ENCODE measurements at regions not wholly inside any gene's neighbourhood (a gene's known extent, or its start where the extent isn't known, plus 50 kb on each side); places are given as distances from the start of the nearest gene placed in this dataset.

DNA sequence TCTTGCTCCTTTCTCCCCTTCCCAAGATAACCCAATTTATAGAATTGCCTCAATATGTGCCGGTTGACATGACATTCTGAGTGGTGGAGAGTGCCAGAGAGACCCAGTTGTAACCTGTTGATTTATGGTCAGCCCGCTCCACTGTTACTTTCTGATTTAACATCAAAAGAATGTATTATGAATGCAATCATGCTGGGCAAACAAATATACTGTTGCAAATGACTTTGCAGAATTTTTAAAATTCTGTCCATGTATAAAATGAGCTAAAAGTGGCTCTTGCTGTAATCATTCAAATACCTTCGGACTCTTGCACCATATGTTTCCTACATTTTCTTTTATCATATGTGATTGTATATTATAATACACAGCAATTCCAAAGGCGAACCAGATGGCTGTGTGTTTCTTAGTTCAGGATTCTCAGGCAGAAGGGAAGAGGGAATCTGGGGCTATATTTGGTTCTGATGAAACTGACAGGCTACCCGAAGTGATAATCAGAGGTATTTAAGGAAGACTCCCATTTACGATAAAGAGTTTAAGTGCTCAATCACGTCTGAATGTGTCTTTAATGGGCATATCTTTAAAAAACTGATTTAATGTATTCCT lies 131.7 kb downstream of the CLCN4 start:
- no peak overlapping the region for H3K4me3 ChIP-seq

DNA sequence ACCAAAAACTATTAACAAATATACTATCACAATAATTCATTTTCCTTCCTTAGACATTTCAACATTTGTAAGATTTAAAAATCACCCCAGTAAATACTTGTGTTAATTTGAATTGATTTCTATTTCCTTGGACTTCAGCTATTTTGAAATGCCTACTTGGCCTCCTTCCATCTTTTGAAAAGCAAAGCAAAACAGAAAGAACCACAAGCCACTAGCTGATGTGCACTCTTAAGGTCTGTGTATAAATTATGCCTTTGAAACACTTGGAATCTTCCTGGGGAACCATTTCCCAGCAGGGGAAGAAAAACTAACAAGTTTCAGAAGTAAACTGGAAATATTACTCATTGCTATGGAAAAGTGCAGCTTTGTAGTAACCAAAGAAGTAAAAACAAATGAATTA lies 139.8 kb downstream of the CLCN4 start:
- H3K9me3 ChIP-seq: no peaks in the 10 kb centered on the region
- no peak for DNase-seq (ENCODE audit: low spot score in 2 of 2)
- TF ChIP-seq EP300 (IDR thresholded peaks at IDR 0.05) (no peak), POLR2A (IDR thresholded peaks at IDR 0.05) (no peak)
- TF ChIP-seq, protein P1, sequence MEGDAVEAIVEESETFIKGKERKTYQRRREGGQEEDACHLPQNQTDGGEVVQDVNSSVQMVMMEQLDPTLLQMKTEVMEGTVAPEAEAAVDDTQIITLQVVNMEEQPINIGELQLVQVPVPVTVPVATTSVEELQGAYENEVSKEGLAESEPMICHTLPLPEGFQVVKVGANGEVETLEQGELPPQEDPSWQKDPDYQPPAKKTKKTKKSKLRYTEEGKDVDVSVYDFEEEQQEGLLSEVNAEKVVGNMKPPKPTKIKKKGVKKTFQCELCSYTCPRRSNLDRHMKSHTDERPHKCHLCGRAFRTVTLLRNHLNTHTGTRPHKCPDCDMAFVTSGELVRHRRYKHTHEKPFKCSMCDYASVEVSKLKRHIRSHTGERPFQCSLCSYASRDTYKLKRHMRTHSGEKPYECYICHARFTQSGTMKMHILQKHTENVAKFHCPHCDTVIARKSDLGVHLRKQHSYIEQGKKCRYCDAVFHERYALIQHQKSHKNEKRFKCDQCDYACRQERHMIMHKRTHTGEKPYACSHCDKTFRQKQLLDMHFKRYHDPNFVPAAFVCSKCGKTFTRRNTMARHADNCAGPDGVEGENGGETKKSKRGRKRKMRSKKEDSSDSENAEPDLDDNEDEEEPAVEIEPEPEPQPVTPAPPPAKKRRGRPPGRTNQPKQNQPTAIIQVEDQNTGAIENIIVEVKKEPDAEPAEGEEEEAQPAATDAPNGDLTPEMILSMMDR (IDR thresholded peaks at IDR 0.05): no peak
- no peaks in the 10 kb centered on the region for H3K27me3 ChIP-seq
- H3K36me3 ChIP-seq: no peaks in the 10 kb centered on the region
- no peak overlapping the region for H3K4me3 ChIP-seq
- H3K27ac ChIP-seq: peak overlapping the region in 1 of 4 donors; percentile 60
- no peaks in the 10 kb centered on the region for H3K4me1 ChIP-seq

More for the DNA sequence above, 131.7 kb downstream of the CLCN4 start:
- H3K4me1 ChIP-seq: no peaks in the 10 kb centered on the region
- H3K27me3 ChIP-seq: no peaks in the 10 kb centered on the region
- H3K27ac ChIP-seq: no peak overlapping the region
- no peak for DNase-seq (ENCODE audit: low spot score in 2 of 2)
- TF ChIP-seq, protein P1 (IDR thresholded peaks at IDR 0.05): no peak
- TF ChIP-seq POLR2A (IDR thresholded peaks at IDR 0.05) (no peak), EP300 (IDR thresholded peaks at IDR 0.05) (no peak)
- H3K9me3 ChIP-seq: no peaks in the 10 kb centered on the region
- WGBS, 2 donors: 69 to 75% methylated on average over 7 of the region's 7 CpGs
- H3K36me3 ChIP-seq: no peaks in the 10 kb centered on the region

DNA sequence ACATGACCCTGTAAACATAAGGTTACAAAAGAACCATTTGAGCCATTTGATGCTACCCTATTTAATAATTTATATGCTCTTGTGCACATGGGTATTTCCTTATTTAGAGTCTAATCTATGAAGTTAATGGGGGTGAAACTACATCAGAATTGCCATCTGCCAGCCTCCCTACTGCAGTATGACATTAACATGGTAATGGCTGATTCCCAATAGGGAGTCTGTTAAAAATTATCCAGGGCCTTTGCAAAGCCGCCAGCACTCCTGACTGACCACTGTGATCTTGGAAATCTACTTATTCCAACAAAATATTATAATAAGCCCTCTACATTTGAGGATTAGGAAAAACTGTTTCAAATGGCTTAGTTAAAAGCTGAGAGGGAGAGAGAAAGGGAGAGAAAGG lies 153.7 kb downstream of the CLCN4 start:
- TF ChIP-seq POLR2A (IDR thresholded peaks at IDR 0.05) (no peak), EP300 (IDR thresholded peaks at IDR 0.05) (no peak)
- TF ChIP-seq, protein P1 (IDR thresholded peaks at IDR 0.05): no peak
- DNase-seq (ENCODE audit: low spot score in 2 of 2): no peak
- H3K4me3 ChIP-seq: no peak overlapping the region
- no peaks in the 10 kb centered on the region for H3K4me1 ChIP-seq
- H3K36me3 ChIP-seq: no peaks in the 10 kb centered on the region
- no peaks in the 10 kb centered on the region for H3K9me3 ChIP-seq
- H3K27me3 ChIP-seq: no peaks in the 10 kb centered on the region
- H3K27ac ChIP-seq: no peak overlapping the region
- WGBS, 2 donors: 61 to 89% methylated on average over 1 of the region's 1 CpG

DNA sequence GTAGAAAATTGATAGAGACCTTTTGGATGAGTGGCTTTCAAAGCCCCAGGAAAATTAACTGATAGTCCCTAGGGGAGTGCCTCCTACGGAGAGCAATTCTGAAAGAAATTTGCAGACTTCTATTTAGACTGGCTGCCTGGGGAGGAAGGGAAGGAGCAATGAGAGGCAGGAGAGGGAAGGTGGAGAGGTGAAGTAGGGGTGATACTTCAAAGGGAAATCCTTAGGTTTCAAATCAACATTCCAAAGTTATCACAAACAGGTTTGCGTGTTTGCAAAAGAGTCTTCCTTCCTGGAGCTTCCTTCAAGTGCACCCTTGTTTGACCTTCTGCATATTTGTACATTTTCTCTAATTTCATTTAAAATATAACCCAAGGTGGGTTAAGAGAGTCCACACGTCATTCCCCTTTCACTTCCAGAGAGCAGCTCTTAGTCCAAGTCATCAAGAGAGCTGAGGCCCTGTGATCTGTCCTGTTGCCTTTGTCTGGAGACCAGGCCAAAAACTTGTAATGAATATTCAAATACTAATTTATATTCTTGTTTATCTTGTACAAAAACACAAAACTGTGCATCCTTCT lies 157.8 kb downstream of the CLCN4 start:
- H3K9me3 ChIP-seq: no peaks in the 10 kb centered on the region
- H3K36me3 ChIP-seq: no peaks in the 10 kb centered on the region
- no peak for DNase-seq (ENCODE audit: low spot score in 2 of 2)
- H3K27ac ChIP-seq: no peak overlapping the region
- TF ChIP-seq EP300 (IDR thresholded peaks at IDR 0.05): no peak
- TF ChIP-seq POLR2A (IDR thresholded peaks at IDR 0.05): no peak
- TF ChIP-seq, protein P1 (IDR thresholded peaks at IDR 0.05): no peak
- WGBS, 2 donors: 68 to 92% methylated on average over 3 of the region's 3 CpGs
- no peak overlapping the region for H3K4me3 ChIP-seq
- peaks cover 0 to 4% of the 10 kb centered on the region in 2 donors for H3K27me3 ChIP-seq
- H3K4me1 ChIP-seq: no peaks in the 10 kb centered on the region

DNA sequence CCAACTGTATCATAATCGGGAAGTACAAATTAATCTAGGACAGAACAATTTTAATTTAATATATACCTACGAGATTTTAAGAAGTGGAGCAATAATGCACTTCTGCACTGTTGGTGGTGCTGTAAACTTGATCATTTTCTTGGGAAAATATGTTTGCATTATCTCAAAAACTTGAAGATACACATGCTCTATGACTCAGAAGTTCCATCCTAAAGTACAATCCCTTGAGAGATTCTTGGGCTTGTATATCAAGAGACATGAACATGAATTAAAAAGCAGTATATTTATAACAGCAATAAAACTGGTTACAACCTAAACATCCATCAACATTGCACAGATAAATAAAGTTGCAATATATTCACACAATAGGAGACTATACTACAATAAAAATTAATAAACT lies 168.8 kb downstream of the CLCN4 start:
- no peak overlapping the region for H3K4me3 ChIP-seq
- no peaks in the 10 kb centered on the region for H3K4me1 ChIP-seq
- TF ChIP-seq EP300 (IDR thresholded peaks at IDR 0.05) (no peak), POLR2A (IDR thresholded peaks at IDR 0.05) (no peak)
- TF ChIP-seq, protein P1 (IDR thresholded peaks at IDR 0.05): no peak
- no peak for DNase-seq (ENCODE audit: low spot score in 2 of 2)
- no peaks in the 10 kb centered on the region for H3K9me3 ChIP-seq
- 69 to 74% methylated on average over 2 of the region's 2 CpGs for WGBS, 2 donors
- H3K36me3 ChIP-seq: no peaks in the 10 kb centered on the region
- no peak overlapping the region for H3K27ac ChIP-seq
- H3K27me3 ChIP-seq: no peaks in the 10 kb centered on the region

Data from tibial nerve (tissue), 4 donors.